Activated T-cell treated with anti-CD3 and anti-CD28 coated beads, Interleukin-2, amount 50 U/mL, for 72 hours (primary cell): ENCODE measurements at regions not wholly inside any gene's neighbourhood (a gene's known extent, or its start where the extent isn't known, plus 50 kb on each side); places are given as distances from the start of the nearest gene placed in this dataset.
"Not testable (repeated sequence)": the region's sequence is repeated elsewhere in the genome, so short reads cannot be mapped to it uniquely, and the experiment has no call there.

Source experiments
- ATAC-seq, 2 donors: fragments of 150-1000 bp; cut with Tn5 transposase; replicated peaks in 1 of 2; 2 replicates each; pipeline ENCODE4 v1.10.0; 2021; ENCODE audit warnings: moderate library complexity in 2 of 2, mild to moderate bottlenecking in 1 of 2
- DNase-seq, 2 donors: peaks; one replicate each; pipeline ENCODE4 v3.0.0; 2021 to 2022; ENCODE audit warnings: mixed read lengths in 1 of 2
- H3K27ac Mint-ChIP-seq: one replicate; pipeline ENCODE4 v1.8.0; 2022; ENCODE audit warnings: mild to moderate bottlenecking, moderate library complexity, mixed read lengths
- H3K27me3 Mint-ChIP-seq: one replicate; pipeline ENCODE4 v1.8.0; 2022; ENCODE audit warnings: low read depth, mixed read lengths
- H3K36me3 Mint-ChIP-seq, 2 donors: one replicate each; pipeline ENCODE4 v1.8.0; 2022; ENCODE audit warnings: mixed read lengths in 2 of 2, mild to moderate bottlenecking in 1 of 2; ENCODE audit not compliant: insufficient read depth in 2 of 2
- H3K4me1 Mint-ChIP-seq: one replicate; pipeline ENCODE4 v1.8.0; 2022; ENCODE audit warnings: low read depth, mixed read lengths
- H3K4me3 Mint-ChIP-seq, 2 donors: one replicate each; pipeline ENCODE4 v1.8.0; 2022; ENCODE audit warnings: mild to moderate bottlenecking in 2 of 2, mixed read lengths in 2 of 2, moderate library complexity in 2 of 2
- H3K9me3 Mint-ChIP-seq, 2 donors: one replicate each; pipeline ENCODE4 v1.8.0; 2022; ENCODE audit warnings: mixed read lengths in 2 of 2

- Mint-ChIP-seq H3K27ac (no peak overlapping the region), H3K4me3 (no peak overlapping the region), H3K9me3 (peaks cover 0 to 4% of the 10 kb centered on the region in 2 donors), H3K4me1 (no peaks in the 10 kb centered on the region), H3K27me3 (peaks cover 9% of the 10 kb centered on the region), H3K36me3 (no peaks in the 10 kb centered on the region)
- DNase-seq (no peak), ATAC-seq (no peak)
Observed at GRCh38 chrX:125641405-125641804, 321.7 kb downstream of the TEX13C start.

- Mint-ChIP-seq H3K4me1 (no peaks in the 10 kb centered on the region), H3K27ac (no peak overlapping the region), H3K36me3 (no peaks in the 10 kb centered on the region), H3K27me3 (peaks cover 9% of the 10 kb centered on the region), H3K4me3 (no peak overlapping the region), H3K9me3 (peaks cover 0 to 4% of the 10 kb centered on the region in 2 donors)
- ATAC-seq: no peak
- peak in 1 of 2 donors; percentile 9 for DNase-seq
Observed at GRCh38 chrX:125646195-125646594, 326.5 kb downstream of the TEX13C start.

DNA sequence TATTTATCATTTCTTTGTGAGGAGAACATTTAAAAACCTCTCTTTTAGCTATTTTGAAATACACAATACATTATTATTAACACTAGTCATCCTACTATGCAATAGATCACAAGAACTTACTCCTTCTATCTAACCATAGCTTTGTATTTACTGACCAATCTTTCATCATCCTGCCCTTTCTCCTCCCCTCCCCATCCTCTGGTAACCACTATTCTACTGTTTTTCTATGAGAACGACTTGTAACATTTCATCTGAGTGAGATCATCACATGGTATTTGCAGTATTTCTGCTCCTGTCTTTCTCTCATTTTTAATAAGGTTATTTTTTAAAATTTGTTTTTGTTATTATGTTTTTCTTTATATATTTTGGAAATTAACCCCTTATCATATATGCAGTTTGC, 331.8 kb downstream of the TEX13C start:
- ATAC-seq (no peak), DNase-seq (no peak)
- no peaks in the 10 kb centered on the region for H3K9me3 Mint-ChIP-seq
- H3K27ac Mint-ChIP-seq: no peak overlapping the region
- H3K4me3 Mint-ChIP-seq: no peak overlapping the region
- no peaks in the 10 kb centered on the region for H3K27me3 Mint-ChIP-seq
- H3K36me3 Mint-ChIP-seq: no peaks in the 10 kb centered on the region
- H3K4me1 Mint-ChIP-seq: no peaks in the 10 kb centered on the region

DNA sequence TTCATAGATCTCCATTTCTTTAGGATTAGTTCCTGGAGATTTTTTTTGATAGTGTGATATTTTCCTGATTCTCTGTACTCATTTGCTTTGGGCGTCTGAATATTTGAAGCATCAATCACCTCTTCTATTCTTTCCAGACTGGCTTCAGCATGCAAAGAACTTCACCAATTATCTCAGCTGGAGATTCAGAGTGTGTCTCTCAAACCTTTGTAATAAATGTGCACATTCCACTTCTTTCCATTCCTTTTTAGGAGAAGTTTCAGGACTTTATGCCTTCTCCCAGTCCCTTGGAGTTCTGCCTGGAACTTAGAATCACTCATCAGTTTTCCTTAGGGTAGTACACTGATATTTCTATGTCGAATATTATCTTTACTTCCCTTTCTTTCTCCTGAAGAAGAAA, 334.8 kb downstream of the TEX13C start:
- Mint-ChIP-seq H3K36me3 (no peaks in the 10 kb centered on the region), H3K27ac (no peak overlapping the region), H3K27me3 (no peaks in the 10 kb centered on the region), H3K4me3 (no peak overlapping the region), H3K9me3 (no peaks in the 10 kb centered on the region), H3K4me1 (no peaks in the 10 kb centered on the region)
- DNase-seq: no peak
- no peak for ATAC-seq

GRCh38 chrX:125673758-125674157, 354.1 kb downstream of the TEX13C start:
- Mint-ChIP-seq H3K9me3 (peaks cover 0 to 3% of the 10 kb centered on the region in 2 donors), H3K4me3 (no peak overlapping the region), H3K4me1 (no peaks in the 10 kb centered on the region), H3K36me3 (no peaks in the 10 kb centered on the region), H3K27me3 (no peaks in the 10 kb centered on the region), H3K27ac (no peak overlapping the region)
- DNase-seq (no peak), ATAC-seq (no peak)

DNA sequence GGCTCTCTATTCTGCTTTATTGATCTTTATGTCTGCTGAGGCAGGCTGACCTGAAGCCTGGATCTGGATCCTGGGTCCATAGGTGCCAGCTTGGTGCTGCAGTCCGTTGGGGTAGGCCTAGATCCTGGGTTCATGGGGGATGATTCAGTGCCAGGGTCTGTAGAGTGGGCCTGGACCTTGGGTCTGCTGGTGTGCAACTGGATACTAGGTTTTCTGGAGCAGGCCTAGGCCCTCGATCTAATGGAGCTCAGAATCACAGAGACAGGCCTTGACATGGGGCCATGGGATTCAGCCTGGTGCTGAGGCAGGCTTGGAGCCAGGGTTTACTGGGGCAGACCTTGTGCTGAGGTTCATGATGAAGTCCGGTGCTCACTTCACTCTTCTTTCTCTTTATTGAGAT, 358.6 kb downstream of the TEX13C start:
- Mint-ChIP-seq H3K27ac (no peak overlapping the region), H3K9me3 (peaks cover 0 to 3% of the 10 kb centered on the region in 2 donors), H3K36me3 (no peaks in the 10 kb centered on the region), H3K4me1 (no peaks in the 10 kb centered on the region), H3K4me3 (no peak overlapping the region), H3K27me3 (no peaks in the 10 kb centered on the region)
- ATAC-seq: no peak
- DNase-seq: no peak

DNA sequence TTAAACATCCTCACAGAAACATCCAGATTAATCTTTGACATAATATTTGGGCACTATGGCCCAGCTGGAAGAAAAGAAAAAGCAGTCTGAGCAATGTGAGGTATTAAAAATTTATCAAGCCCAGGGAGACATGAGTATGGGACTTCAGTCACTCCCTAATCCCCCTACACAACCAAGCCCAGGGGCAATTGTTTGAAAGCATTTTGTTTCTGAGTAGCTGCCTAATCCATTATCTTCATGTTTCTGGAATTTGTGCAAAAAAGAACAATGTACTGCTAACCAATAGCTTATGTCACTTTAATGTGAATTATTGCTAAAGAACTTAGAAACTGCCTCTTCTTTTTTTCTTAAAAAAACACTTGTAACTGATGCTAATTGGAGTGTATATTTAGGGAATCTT, 360.7 kb downstream of the TEX13C start:
- no peak for DNase-seq
- no peak for ATAC-seq
- Mint-ChIP-seq H3K27me3 (no peaks in the 10 kb centered on the region), H3K4me1 (no peaks in the 10 kb centered on the region), H3K9me3 (peaks cover 0 to 3% of the 10 kb centered on the region in 2 donors), H3K4me3 (no peak overlapping the region), H3K36me3 (no peaks in the 10 kb centered on the region), H3K27ac (no peak overlapping the region)

GRCh38 chrX:125681058-125681457, 361.4 kb downstream of the TEX13C start:
- Mint-ChIP-seq H3K36me3 (no peaks in the 10 kb centered on the region), H3K9me3 (peaks cover 0 to 3% of the 10 kb centered on the region in 2 donors), H3K27ac (no peak overlapping the region), H3K27me3 (no peaks in the 10 kb centered on the region), H3K4me1 (no peaks in the 10 kb centered on the region), H3K4me3 (no peak overlapping the region)
- no peak for DNase-seq
- ATAC-seq: no peak

- ATAC-seq (no peak), DNase-seq (no peak)
- Mint-ChIP-seq H3K36me3 (no peaks in the 10 kb centered on the region), H3K4me3 (no peak overlapping the region), H3K27me3 (no peaks in the 10 kb centered on the region), H3K4me1 (no peaks in the 10 kb centered on the region), H3K9me3 (peaks cover 0 to 3% of the 10 kb centered on the region in 2 donors), H3K27ac (no peak overlapping the region)
Observed at GRCh38 chrX:125681507-125681906, 361.8 kb downstream of the TEX13C start.

GRCh38 chrX:125690522-125690921, 370.9 kb downstream of the TEX13C start:
- not testable (repeated sequence) for H3K4me1 Mint-ChIP-seq, DNase-seq, H3K9me3 Mint-ChIP-seq, ATAC-seq, H3K27me3 Mint-ChIP-seq, H3K36me3 Mint-ChIP-seq, H3K4me3 Mint-ChIP-seq, H3K27ac Mint-ChIP-seq

DNA sequence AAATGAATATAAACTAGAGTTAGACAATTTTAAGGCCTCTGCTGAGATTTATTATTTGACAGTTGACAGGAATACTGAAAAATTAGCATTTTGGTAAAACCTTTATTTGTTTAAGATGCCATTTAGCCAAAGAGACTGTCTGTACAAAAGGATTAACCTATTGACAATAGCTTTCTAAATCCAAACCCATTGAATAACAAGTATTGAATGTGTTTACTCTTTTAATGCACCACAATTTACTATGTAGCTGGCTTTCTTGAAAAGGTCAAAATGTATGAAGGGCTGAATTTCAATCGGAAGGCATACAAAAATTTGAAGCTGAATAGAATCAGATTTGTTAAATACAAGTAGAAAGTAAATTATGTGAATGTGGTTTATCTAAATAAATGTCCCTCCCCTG, 374.5 kb downstream of the TEX13C start:
- no peak overlapping the region for H3K27ac Mint-ChIP-seq
- no peaks in the 10 kb centered on the region for H3K27me3 Mint-ChIP-seq
- H3K9me3 Mint-ChIP-seq: peaks cover 0 to 2% of the 10 kb centered on the region in 2 donors
- DNase-seq (no peak), ATAC-seq (no peak)
- H3K36me3 Mint-ChIP-seq: no peaks in the 10 kb centered on the region
- no peaks in the 10 kb centered on the region for H3K4me1 Mint-ChIP-seq
- no peak overlapping the region for H3K4me3 Mint-ChIP-seq

DNA sequence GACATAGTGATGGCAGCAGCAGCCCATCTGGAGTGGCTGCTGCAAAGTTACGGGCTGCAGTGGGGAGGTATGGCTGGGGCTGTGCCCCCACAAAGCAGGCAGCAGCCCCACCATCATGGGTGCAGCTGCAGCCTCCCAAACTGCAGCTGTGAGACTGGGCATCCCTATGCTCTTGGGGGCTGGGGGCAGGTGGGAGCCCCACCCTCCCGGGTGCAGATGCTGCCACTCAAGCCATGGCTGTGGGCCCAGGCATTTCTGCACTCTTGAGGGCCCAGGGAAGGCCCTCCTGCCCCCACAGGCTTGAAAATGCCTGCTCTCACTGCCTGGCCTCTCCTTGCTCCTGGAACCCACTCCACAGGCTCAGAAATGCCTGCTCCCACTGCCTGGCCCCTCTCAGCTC, 389.4 kb downstream of the TEX13C start:
- Mint-ChIP-seq H3K4me3 (no peak overlapping the region), H3K27me3 (peaks cover 15% of the 10 kb centered on the region), H3K4me1 (no peaks in the 10 kb centered on the region), H3K27ac (no peak overlapping the region), H3K9me3 (no peaks in the 10 kb centered on the region), H3K36me3 (no peaks in the 10 kb centered on the region)
- no peak for DNase-seq
- no peak for ATAC-seq

GRCh38 chrX:125709532-125709931, 389.9 kb downstream of the TEX13C start:
- peaks cover 17% of the 10 kb centered on the region for H3K27me3 Mint-ChIP-seq
- DNase-seq (no peak), ATAC-seq (no peak)
- H3K4me3 Mint-ChIP-seq: no peak overlapping the region
- no peak overlapping the region for H3K27ac Mint-ChIP-seq
- no peaks in the 10 kb centered on the region for H3K4me1 Mint-ChIP-seq
- no peaks in the 10 kb centered on the region for H3K36me3 Mint-ChIP-seq
- no peaks in the 10 kb centered on the region for H3K9me3 Mint-ChIP-seq

DNA sequence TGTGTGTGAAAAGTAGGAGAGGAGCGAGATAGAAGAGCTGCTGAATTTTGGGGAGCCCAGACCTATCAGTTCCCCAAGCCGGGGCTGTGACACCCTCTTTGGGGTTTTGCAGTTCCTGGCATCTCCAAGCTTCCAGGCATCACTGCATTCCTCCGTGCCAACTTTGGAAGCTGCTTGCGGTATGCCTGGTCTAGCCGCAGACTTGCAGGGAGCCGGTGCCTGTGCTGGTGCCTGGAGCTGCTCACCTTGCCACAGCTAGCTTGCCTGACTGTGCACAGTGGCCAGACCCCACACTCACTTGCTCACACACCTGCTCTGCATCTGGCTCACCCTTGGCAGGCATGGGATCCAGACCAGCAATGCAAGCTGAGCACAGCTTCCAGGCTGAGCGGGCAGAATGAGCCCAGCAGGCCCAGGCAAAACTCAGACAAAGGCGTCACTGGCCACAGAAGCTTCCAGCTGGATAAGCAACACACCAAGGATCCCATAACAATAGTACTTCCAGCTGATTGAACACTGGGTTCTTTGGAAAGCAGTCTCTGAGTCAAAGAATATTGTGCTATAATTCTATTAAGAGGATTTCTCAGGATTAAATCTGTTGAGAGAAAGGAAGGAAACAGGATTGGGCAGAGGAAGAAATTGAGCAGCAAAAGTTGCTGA, 390.9 kb downstream of the TEX13C start:
- no peak overlapping the region for H3K27ac Mint-ChIP-seq
- no peak overlapping the region for H3K4me3 Mint-ChIP-seq
- no peak for DNase-seq
- no peaks in the 10 kb centered on the region for H3K9me3 Mint-ChIP-seq
- H3K36me3 Mint-ChIP-seq: no peaks in the 10 kb centered on the region
- no peak for ATAC-seq
- H3K4me1 Mint-ChIP-seq: no peaks in the 10 kb centered on the region
- peaks cover 21% of the 10 kb centered on the region for H3K27me3 Mint-ChIP-seq
